HG02938 (cell line): ENCODE measurements at regions not wholly inside any gene's neighbourhood (a gene's known extent, or its start where the extent isn't known, plus 50 kb on each side); places are given as distances from the start of the nearest gene placed in this dataset.

Experiments
- ATAC-seq: cut with Tn5 transposase; IDR thresholded peaks from one replicate; pipeline ENCODE4 v1.9.1; 2021; ENCODE audit warnings: mild to moderate bottlenecking, moderate library complexity; ENCODE audit not compliant: unreplicated experiment

DNA sequence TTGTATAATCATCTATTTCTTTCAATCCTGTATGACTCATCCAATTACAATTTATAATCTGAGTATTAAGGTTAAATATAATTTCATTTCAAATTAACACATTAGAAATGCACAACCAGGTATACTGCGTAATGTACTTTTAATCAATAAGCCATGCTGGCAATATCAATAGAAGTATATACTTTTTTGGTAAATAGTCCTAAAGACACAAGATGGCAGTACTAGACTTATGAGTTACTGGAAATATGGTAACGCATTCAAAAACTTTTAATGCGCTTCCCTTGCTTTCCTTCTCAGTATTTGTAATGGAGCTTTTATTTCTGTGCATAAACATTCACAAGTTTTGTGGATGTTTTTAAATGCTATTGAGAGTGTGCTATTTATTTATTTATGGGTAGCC is 1162.0 kb upstream of the TMPRSS15 start:
- ATAC-seq, result no peak

DNA sequence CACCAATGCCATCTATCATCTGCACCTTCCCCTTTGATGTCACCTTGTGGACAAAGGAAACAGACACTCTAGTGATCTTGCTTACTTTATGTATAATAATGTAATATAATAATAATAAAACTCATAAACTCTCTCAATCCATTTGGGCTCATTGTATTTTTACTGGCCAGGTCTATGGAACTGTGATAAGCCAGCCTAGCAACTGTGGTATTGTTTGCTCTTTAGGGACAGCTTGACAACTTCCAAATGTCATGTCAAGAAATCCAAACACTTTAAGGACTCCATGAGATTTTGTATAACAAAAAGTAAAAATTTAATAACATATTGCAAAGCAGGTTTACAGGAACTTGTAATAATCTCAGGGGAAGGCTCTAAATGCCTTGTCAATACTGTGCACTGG is 1163.4 kb upstream of the TMPRSS15 start:
- no peak for ATAC-seq

DNA sequence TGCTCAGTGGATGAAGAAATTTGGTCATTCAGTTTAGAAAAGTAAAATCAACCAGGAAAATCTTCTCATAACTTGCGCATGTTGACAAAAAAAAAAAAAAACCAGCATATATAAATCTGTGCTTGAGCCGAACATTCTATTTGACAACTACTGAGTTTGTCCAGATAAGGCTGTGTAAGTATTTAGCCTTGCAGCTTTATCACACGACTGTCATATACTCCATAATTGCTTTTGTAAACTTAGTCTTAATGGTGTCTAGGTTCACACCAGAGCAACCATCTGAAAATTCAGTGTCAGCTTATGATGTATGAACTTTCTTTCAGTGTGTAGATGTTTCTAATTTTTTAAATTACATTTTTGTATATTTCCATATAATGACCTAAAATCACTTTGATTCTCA is 1173.8 kb upstream of the TMPRSS15 start:
- no peak for ATAC-seq

DNA sequence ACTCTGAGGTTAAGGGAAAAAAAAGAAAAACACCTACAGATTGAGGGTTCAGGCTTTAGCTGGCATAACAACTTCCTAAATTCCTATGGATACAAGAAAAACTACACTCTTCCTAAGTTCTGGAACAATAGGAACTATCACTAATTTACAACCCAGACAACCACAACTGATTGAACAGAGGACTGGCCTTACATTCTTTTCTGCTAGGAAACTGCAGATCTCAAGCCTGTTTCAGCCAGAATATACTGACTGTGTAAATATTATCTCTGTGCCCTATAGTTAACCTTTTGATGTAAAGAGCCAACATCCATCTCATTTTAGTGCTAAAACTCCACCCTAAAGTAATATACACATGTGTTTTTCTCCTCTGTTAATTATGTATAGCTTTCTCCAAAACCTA is 1186.5 kb upstream of the TMPRSS15 start:
- no peak for ATAC-seq

GRCh38 chr21:19603011-19603593 is 1199.5 kb upstream of the TMPRSS15 start:
- no peak for ATAC-seq

DNA sequence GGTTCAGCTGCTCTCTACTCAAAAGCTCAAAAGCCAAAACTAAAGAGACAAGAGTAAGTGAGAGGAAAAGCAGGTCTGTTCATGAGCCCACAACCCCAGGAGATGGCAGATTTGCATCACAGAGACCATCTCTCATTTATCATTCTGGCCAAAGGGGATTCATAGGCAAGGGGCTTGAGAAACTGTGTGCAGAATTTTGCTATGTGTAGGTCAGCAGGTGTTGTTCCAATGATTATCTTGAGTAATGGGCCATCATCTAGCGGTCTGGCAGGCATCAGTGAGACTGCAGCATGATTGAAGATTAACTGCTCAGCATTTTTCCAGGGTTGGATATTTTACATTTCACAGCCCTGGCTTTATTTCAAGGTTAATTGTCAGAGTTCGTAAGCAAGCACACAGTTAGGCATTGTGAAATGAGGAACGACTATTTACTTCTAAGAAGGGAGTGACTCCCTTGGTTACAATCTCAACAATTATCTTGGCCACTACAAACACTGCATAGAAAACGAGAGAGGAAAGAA is 1204.6 kb upstream of the TMPRSS15 start:
- ATAC-seq, result no peak

DNA sequence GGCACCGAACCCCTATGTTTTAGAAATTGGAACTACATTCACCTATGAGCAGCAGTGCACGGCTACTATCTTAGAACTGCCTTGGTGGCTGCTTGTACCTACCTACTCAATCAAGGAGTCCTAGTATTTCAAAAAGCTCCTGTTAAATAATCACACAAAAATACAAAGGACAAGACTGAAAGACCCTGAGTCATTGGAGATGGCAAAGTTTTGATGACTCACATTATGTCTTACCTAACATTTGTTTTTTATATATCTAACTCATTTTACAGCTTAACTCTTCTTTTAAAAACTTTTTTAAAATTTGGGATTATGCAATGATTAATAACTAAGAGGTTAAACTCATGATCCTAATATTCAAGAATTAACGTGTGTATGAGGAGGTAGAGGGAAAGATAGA is 1206.0 kb upstream of the TMPRSS15 start:
- ATAC-seq, result no peak

- ATAC-seq, result no peak
Measured at GRCh38 chr21:19621837-19622496, 1218.4 kb upstream of the TMPRSS15 start.

DNA sequence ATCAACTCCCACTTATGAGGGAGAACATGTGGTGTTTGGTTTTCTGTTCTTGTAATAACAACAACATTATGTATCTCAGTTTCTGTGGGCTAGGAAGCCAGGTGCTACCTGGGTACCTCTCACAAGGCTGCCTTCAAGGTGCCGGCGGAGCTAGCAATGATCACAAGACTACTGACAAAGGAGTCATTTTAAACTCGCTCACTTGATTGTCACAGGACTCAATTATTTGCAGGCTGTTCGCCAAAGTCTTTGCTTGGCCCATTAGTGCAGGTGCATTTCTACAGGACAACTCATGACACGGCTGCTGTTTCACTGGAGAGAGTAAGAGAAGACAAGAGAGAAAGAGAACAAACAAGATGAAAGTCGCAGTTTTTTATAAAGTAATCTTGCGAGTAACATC is 1237.4 kb upstream of the TMPRSS15 start:
- ATAC-seq, result no peak

GRCh38 chr21:19648391-19648790 is 1244.8 kb upstream of the TMPRSS15 start:
- ATAC-seq, result no peak

- no peak for ATAC-seq
Measured at GRCh38 chr21:19683492-19683891, 1279.9 kb upstream of the TMPRSS15 start.

- ATAC-seq, result no peak
Measured at GRCh38 chr21:19684328-19684727, 1280.7 kb upstream of the TMPRSS15 start.

GRCh38 chr21:19692231-19692630 is 1288.6 kb upstream of the TMPRSS15 start:
- ATAC-seq, result no peak

DNA sequence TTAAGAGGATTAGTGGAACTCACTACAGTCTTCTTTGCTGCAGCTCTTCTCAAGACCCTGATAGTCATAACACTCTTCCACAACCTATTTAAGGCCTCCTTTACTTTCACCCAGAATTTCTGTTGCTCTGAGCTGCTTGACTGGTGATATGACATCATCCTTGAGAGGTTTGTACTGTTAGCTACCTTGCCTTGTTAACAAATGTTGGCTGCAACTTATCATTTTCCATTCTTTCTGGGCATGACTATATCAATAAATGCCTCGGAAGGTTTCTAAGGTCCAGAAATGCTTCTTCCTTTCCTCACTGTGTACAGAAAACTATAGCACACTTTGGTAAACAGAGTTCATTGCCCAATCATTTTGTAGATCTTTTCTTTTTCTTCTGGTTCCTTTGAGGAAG is 1292.2 kb upstream of the TMPRSS15 start:
- no peak for ATAC-seq

DNA sequence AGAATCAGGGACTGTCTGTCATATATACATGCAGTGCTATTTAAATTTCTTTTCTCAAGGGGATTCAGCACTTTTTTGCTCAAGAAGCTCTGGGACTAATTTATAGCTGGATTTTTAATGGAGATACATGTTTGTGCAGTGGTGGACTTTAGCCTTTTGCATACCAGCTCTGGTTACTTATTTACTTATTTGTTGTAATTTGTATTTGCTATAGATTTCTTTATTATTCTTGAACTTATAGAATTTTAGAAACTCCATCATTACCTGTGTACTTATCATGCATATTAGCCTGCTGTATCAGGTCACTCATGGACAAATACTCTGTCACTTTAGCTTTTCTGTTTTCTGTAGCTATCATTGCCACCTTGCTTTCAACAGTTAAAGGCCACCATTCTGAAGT is 1296.9 kb upstream of the TMPRSS15 start:
- no peak for ATAC-seq

DNA sequence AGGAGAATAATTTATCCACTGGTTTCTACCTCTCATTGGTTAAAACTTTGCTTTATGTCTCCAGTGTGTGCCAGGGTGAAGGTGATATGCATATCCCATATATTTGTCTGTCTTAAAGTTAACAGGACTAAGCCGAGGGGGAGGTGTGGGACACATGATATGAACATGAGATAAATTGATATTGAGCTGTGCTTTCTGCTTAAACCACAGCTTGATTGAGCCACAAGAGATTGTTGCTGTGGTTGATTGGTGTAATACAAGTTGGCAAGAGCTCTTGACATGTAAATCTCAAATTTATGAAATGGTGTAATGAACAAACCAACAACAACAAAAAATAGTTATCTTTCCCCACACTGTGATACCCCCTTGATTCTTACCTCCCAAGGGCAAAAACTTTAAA is 1295.5 kb upstream of the NCAM2 start:
- ATAC-seq, result no peak

DNA sequence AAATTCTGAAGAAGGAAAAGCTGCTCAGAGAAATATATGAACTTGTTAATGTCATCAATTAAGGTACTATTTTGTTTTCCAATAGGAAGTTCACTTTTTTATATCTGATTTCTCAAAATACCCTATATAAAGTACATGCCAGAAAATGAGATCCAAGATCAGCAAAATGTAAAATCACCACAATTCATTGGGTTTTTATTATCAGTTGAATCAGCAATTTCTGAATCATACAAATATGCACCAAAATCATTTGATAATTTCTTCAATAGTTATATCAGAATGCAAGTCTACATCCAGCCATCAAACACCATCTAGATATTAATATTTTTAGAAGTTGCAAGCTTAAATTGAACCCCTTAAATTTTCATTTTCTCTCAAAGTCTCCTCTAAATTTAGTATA is 1293.4 kb upstream of the NCAM2 start:
- ATAC-seq, result no peak

DNA sequence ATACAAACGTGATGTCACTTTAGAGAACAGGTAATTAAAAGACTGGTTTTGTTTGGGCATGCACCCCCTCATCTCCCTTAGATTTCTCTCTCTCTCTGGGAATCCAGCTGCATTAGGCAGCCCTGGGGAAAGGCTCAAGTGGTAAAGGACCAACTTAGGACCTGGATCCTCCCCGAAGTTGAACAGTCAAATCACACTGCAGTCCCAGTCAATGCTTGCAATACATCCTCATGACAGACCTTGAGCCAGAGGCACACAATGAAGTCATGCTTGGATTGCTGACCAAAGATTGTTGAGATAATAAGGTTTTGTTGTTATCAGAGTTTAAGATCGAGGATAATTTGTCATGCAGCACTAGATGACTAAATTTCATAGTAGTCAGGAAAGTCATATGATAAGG is 1285.8 kb upstream of the NCAM2 start:
- no peak for ATAC-seq

GRCh38 chr21:19713313-19713712 is 1284.9 kb upstream of the NCAM2 start:
- ATAC-seq, result no peak

DNA sequence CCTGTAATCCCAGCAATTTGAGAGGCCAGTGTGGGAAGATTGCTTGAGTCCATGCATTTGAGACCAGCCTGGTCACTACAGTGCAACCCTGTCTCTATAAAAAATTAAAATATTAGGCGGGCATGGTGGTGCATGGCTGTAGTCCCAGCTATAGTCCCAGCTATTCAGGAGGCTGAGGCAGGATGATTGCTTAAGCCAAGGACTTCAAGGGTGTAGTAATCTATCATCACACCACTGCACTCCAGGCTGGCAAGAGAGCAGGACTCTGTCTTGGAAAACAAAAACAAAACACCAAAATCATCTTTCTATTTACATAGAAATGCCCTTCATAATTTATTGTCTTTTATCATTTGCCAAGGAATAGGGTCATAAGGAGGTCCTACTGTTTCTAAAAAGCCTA is 1274.1 kb upstream of the NCAM2 start:
- no peak for ATAC-seq

DNA sequence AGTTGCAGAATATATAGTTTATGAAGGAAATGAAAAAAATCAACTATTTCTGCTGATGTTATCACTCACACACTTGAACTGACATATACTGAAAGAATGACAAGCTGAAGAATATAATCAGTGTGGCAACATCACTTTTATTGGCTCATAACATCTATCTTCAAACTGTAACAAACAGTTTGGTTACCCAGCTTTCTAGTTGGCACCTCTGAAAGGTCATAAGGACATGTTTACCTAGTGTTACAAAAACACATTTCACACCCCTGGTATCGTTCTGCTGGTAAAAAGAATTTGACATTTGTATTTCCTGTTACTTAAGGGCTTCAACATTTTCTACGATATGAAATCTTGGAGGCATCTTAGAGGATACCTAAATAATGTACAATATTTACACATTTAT is 1267.0 kb upstream of the NCAM2 start:
- no peak for ATAC-seq

- no peak for ATAC-seq
Measured at GRCh38 chr21:19759836-19760235, 1238.4 kb upstream of the NCAM2 start.

DNA sequence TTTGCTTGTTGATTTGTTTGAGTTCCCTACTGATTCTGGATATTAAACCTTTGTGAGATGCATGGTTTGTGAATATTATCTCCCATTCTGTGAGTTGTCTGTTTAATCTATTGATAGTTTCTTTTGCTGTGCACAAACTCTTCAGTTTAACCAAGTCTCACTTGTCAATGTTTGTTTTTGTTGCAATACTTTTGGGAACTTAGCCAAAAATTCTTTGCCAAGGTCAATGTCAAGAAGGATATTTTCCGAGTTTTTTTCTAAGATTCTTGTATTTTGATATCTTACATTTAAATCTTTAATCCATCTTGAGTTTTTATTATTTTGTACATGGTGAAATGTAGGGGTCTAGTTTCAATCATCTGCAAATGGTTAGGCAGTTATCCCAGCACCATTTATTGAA is 1230.7 kb upstream of the NCAM2 start:
- ATAC-seq, result no peak
